ENCODE measurements at regions not wholly inside any gene's neighbourhood (a gene's known extent, or its start where the extent isn't known, plus 50 kb on each side); places are given as distances from the start of the nearest gene placed in this dataset.

GRCh38 chr6:144711661-144712060 lies 426.5 kb downstream of the UTRN start:
- no peak overlapping the region for H3K4me3 ChIP-seq (ENCODE audit: low read depth, low read length)

- no peak overlapping the region for H3K4me3 ChIP-seq (ENCODE audit: low read depth, low read length)
Measured at GRCh38 chr6:144712541-144712940, 427.4 kb downstream of the UTRN start.

- H3K4me3 ChIP-seq (ENCODE audit: low read depth, low read length), result no peak overlapping the region
Measured at GRCh38 chr6:144714021-144714712, 429.0 kb downstream of the UTRN start.

- no peak overlapping the region for H3K4me3 ChIP-seq (ENCODE audit: low read depth, low read length)
Measured at GRCh38 chr6:144715344-144715743, 430.2 kb downstream of the UTRN start.

DNA sequence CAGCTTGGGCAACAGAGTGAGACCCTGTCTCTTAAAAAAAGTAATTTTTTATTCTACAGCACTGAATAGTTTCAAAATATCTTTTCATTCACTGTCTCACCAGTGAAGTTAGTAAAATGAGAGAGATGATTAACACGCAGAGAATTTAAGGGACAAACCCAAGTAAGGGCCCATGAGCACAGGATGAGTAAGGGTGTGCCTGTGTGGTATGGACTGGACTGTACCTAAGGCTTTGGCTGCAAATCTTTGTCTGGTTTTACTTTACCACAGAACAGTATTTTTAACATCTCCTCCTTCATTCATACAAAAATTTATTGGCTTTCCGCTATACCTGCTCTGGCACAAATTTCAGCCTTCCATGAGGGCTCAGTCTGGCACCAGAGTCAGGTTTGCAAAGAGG lies 433.3 kb downstream of the UTRN start:
- no peak overlapping the region for H3K4me3 ChIP-seq (ENCODE audit: low read depth, low read length)

- H3K4me3 ChIP-seq (ENCODE audit: low read depth, low read length), result no peak overlapping the region
Measured at GRCh38 chr6:144721232-144721631, 436.1 kb downstream of the UTRN start.

GRCh38 chr6:144722154-144722737 lies 437.1 kb downstream of the UTRN start:
- H3K4me3 ChIP-seq (ENCODE audit: low read depth, low read length), result no peak overlapping the region

GRCh38 chr6:144722925-144723324 lies 437.8 kb downstream of the UTRN start:
- H3K4me3 ChIP-seq (ENCODE audit: low read depth, low read length), result no peak overlapping the region

- no peak overlapping the region for H3K4me3 ChIP-seq (ENCODE audit: low read depth, low read length)
Measured at GRCh38 chr6:144723431-144723830, 438.3 kb downstream of the UTRN start.

- H3K4me3 ChIP-seq (ENCODE audit: low read depth, low read length), result no peak overlapping the region
Measured at GRCh38 chr6:144724818-144725217, 439.7 kb downstream of the UTRN start.

GRCh38 chr6:144725736-144726522 lies 440.8 kb downstream of the UTRN start:
- H3K4me3 ChIP-seq (ENCODE audit: low read depth, low read length), result no peak overlapping the region

DNA sequence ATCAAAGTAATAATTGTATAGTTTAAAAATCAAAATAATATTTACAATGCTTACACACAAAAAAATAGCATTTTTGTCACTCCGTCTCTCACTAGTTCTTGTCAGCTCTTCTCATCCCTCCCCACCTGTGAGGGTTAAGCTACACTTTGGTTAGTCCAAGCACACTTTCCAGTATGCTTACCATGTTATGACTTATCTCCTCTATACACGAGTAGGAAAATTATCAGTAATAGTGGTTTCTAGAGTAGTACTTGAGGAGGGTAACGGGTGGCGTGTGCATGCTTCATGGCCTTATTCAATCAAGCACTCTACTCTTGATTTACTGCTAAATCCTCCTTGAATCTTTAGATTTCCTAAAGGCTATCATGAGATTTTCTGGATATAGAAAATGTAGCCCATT lies 443.7 kb downstream of the UTRN start:
- no peak overlapping the region for H3K4me3 ChIP-seq (ENCODE audit: low read depth, low read length)

DNA sequence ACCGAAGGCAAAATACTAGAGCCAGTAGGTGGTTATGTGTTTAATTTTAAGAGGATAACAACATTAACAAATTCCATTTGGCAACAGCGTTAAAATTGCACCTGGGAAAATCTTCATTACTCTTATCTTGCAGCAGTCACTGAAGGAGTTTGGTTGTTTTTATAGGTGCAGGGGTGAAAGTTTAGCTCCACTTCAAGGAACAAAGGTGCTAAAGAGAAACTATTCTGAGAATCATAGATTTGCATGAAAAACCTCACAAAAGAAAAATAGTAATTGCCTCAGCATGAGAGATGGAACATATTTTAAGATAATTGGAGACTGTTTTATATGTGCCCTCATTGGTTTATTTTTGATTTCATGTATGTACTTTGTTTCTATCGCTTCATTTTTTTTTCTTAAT lies 444.4 kb downstream of the UTRN start:
- H3K4me3 ChIP-seq (ENCODE audit: low read depth, low read length), result no peak overlapping the region

DNA sequence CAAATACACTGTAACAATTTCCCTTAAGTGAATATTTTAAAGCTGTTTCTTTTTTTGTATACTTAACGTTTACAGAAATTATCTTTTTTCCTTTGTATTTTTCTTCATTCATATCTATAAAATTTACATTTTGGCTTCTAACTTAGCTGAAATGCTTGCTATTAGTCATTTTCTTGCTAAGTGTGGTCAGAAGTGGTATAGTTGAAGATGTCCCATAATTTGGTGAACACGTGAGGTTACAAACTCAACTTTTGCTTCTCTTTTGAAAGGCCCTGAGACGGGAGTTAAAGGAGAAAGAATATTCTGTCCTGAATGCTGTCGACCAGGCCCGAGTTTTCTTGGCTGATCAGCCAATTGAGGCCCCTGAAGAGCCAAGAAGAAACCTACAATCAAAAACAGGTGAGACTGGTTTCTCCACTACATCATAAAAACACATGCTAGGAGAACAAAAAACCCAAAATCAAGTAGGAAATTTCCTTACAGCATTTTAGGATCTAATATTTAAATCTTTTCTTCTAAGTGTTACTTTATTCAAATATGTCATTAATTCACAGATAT lies 445.0 kb downstream of the UTRN start:
- H3K4me3 ChIP-seq (ENCODE audit: low read depth, low read length), result no peak overlapping the region

GRCh38 chr6:144731229-144731628 lies 446.1 kb downstream of the UTRN start:
- H3K4me3 ChIP-seq (ENCODE audit: low read depth, low read length), result no peak overlapping the region

- no peak overlapping the region for H3K4me3 ChIP-seq (ENCODE audit: low read depth, low read length)
Measured at GRCh38 chr6:144736763-144737162, 451.6 kb downstream of the UTRN start.

DNA sequence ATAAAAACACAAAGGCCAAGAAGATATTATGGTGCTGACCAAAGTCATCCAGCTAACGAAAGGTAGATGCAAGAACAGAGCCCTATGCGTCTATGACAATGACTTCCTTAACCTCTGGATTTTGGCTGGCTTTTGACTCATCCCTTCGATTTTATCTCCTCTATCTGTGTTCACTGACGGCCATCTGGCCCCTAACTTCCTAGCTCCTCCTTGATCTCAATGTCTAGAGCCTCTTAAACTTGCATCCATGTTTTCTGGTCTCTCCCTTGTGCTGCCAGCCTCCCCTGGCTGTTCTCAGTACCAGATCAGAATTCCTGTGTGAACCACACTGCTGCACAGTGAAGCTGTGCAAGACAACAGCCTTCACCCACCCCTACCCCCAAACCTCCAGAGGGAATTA lies 452.9 kb downstream of the UTRN start:
- no peak overlapping the region for H3K4me3 ChIP-seq (ENCODE audit: low read depth, low read length)

DNA sequence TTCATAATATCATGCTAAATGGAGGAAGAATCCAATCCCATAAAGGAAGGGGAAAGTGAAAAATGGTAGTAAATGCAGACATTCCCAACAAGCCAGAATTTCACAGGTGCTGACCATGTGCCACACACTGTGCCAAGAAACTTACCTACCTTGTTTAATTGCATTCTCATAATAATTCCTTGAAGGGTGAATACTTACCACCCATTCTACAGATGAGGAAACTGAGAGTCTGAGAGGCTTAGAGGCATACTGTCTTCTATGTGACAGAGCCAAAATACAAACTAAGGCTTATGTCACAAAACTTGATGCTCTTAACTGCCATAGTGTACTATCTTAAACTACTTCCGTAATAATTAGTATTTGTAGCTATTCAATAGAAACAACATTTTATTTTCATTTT lies 454.7 kb downstream of the UTRN start:
- H3K4me3 ChIP-seq (ENCODE audit: low read depth, low read length), result no peak overlapping the region

GRCh38 chr6:144741659-144742058 lies 456.5 kb downstream of the UTRN start:
- no peak overlapping the region for H3K4me3 ChIP-seq (ENCODE audit: low read depth, low read length)

DNA sequence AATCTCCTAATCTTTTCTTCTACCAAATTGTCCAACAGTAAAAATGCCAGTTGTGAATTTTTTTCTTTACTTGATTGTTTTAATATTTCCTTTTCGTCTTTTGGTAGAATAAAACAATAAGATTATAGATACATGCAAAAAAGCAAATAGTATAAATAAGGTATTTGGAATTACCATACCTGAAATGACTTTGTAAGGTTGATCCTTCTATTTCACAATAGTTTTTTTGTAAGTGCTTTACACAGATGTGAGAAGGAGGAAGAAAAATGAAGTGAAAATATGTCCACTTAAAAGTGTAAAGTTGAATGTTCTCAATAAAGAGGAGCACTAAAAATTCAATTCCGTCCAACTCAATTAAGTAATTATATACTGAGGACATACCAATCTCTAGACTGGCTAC lies 457.6 kb downstream of the UTRN start:
- no peak overlapping the region for H3K4me3 ChIP-seq (ENCODE audit: low read depth, low read length)

GRCh38 chr6:144744720-144745119 lies 459.6 kb downstream of the UTRN start:
- no peak overlapping the region for H3K4me3 ChIP-seq (ENCODE audit: low read depth, low read length)

DNA sequence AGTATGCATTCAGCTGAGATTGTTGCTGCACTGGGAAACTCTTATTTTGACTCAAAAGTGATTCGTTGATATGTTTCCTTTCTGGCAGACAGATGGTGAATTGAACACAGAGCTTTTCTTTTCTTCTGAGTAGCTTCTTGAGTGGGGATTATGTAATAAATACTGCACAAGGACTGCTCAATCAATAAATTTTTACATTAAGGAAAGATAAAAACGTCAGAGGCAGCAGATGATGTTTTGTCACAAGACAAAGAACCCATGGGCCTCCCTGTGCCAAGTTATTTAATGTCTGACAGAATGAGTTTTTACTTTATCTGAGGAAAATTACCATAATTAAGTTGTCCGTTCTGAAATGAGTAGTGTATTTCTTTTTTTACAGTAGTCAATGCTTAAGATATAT lies 460.3 kb downstream of the UTRN start:
- H3K4me3 ChIP-seq (ENCODE audit: low read depth, low read length), result no peak overlapping the region
